Naive thymus-derived CD4-positive, alpha-beta T cell (primary cell): ENCODE measurements at regions not wholly inside any gene's neighbourhood (a gene's known extent, or its start where the extent isn't known, plus 50 kb on each side); places are given as distances from the start of the nearest gene placed in this dataset.
A peak's percentile ranks its signal among the peaks of the same experiment; 100 is the strongest.
"Not testable (repeated sequence)": the region's sequence is repeated elsewhere in the genome, so short reads cannot be mapped to it uniquely, and the experiment has no call there.

ENCODE experiments used
- ATAC-seq: fragments of 150-1000 bp; cut with Tn5 transposase; 2 replicates; pipeline ENCODE4 v1.10.0; 2021; ENCODE audit warnings: mild to moderate bottlenecking, moderate library complexity
- CTCF ChIA-PET: fragments of 350-600 bp; sonication (Branson Sonifier 250); formaldehyde crosslinking; loops from one replicate; lab custom pipeline; 2021; ENCODE audit warnings: antibody characterized with exemption; lab: Charles Lee
- POLR2A ChIA-PET: fragments of 350-600 bp; sonication (Branson Sonifier 250); formaldehyde crosslinking; loops from one replicate; lab custom pipeline; 2021; ENCODE audit warnings: antibody characterized with exemption, inconsistent platforms; lab: Charles Lee
- DNase-seq, 9 donors: peaks; one replicate each; pipeline versions ENCODE4 v3.0.0 to v3.0.0-alpha.2; 2020 to 2022; ENCODE audit warnings: mixed read lengths in 1 of 9
- H3K27ac ChIP-seq: one replicate; pipeline ENCODE4 v1.7.0; 2013; ENCODE audit warnings: mild to moderate bottlenecking, low read depth, low read length, moderate library complexity
- H3K27me3 ChIP-seq, 2 donors: one replicate each; pipeline ENCODE4 v1.7.0; 2013; ENCODE audit warnings: low read length in 2 of 2, mild to moderate bottlenecking in 2 of 2, moderate library complexity in 2 of 2; ENCODE audit not compliant: control insufficient read depth in 2 of 2, insufficient read depth in 2 of 2
- H3K36me3 ChIP-seq, 3 experiments: 1 replicate in 2 of 3; 2 replicates in 1 of 3; pipeline ENCODE4 v1.7.0; 2013; ENCODE audit warnings: low read length in 3 of 3, mild to moderate bottlenecking in 3 of 3, moderate library complexity in 1 of 3; ENCODE audit not compliant: insufficient read depth in 3 of 3, control insufficient read depth in 2 of 3
- H3K4me1 ChIP-seq, 2 donors: one replicate each; pipeline ENCODE4 v1.7.0; 2013; ENCODE audit warnings: low read length in 2 of 2, mild to moderate bottlenecking in 2 of 2, moderate library complexity in 1 of 2; ENCODE audit not compliant: control insufficient read depth in 2 of 2, insufficient read depth in 2 of 2
- H3K4me3 ChIP-seq: 2 replicates; pipeline ENCODE4 v1.7.0; 2013; ENCODE audit warnings: mild to moderate bottlenecking, low read length
- H3K9me3 ChIP-seq, 3 experiments: 1 replicate in 2 of 3; 2 replicates in 1 of 3; pipeline ENCODE4 v1.7.0; 2013; ENCODE audit warnings: low read length in 3 of 3; ENCODE audit not compliant: control insufficient read depth in 2 of 3
- H3K27ac Mint-ChIP-seq, 9 donors: one replicate each; pipeline ENCODE4 v1.8.0; 2020 to 2022; ENCODE audit warnings: mixed read lengths in 9 of 9, mild to moderate bottlenecking in 8 of 9, moderate library complexity in 5 of 9, inconsistent platforms in 2 of 9
- H3K27me3 Mint-ChIP-seq, 5 donors: one replicate each; pipeline ENCODE4 v1.8.0; 2021 to 2022; ENCODE audit warnings: mixed read lengths in 5 of 5, mild to moderate bottlenecking in 1 of 5
- H3K36me3 Mint-ChIP-seq, 5 donors: one replicate each; pipeline ENCODE4 v1.8.0; 2020 to 2022; ENCODE audit warnings: mixed read lengths in 5 of 5, mild to moderate bottlenecking in 3 of 5, inconsistent platforms in 1 of 5
- H3K4me1 Mint-ChIP-seq, 7 donors: one replicate each; pipeline ENCODE4 v1.8.0; 2020 to 2022; ENCODE audit warnings: mixed read lengths in 7 of 7, mild to moderate bottlenecking in 3 of 7, inconsistent platforms in 1 of 7
- H3K4me3 Mint-ChIP-seq, 10 donors: one replicate each; pipeline ENCODE4 v1.8.0; 2020 to 2022; ENCODE audit warnings: mild to moderate bottlenecking in 10 of 10, mixed read lengths in 10 of 10, moderate library complexity in 6 of 10, inconsistent platforms in 2 of 10
- H3K9me3 Mint-ChIP-seq, 11 donors: one replicate each; pipeline ENCODE4 v1.8.0; 2020 to 2022; ENCODE audit warnings: mixed read lengths in 11 of 11, mild to moderate bottlenecking in 4 of 11, inconsistent platforms in 1 of 11, moderate library complexity in 1 of 11
- intact Hi-C, 2 donors: fragments of 100-400 bp; cut with micrococcal nuclease; formaldehyde crosslinking; loops; one replicate each; pipeline ENCODE4 v1.15.1; 2023

DNA sequence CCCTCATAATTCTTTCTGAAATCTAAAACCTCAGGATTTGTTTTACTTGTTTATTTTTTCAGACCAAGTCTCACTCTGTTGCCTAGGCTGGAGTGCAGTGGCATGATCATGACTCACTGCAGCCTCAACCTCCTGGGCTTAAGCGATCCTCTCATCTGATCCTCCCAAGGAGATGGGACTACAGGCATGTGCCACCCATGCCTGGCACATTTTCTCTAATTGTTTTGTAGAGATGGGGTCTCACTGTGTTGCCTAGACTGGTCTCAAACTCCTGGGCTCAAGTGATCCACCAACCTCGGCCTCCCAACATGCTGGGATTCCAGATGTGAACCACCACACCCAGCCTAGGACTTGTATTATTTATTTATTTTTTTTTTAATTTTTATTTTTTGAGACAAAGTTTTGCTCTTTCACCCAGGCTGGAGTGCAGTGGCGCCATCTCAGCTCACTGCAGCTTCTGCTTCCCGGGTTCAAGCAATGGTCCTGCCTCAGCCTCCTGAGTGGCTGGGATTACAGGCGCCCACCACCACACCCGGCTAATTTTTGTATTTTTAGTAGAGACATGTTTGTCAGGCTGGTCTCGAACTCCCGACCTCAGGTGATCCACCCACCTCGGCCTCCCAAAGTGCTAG is 281.9 kb downstream of the GOLGA6L6 start:
- H3K36me3 ChIP-seq, H3K4me3 ChIP-seq, H3K27me3 Mint-ChIP-seq, H3K9me3 ChIP-seq, CTCF ChIA-PET, ATAC-seq, DNase-seq, H3K4me3 Mint-ChIP-seq, intact Hi-C loops, H3K27ac Mint-ChIP-seq, POLR2A ChIA-PET, H3K9me3 Mint-ChIP-seq, H3K4me1 ChIP-seq, H3K27me3 ChIP-seq, H3K4me1 Mint-ChIP-seq, H3K27ac ChIP-seq, H3K36me3 Mint-ChIP-seq: not testable (repeated sequence)

DNA sequence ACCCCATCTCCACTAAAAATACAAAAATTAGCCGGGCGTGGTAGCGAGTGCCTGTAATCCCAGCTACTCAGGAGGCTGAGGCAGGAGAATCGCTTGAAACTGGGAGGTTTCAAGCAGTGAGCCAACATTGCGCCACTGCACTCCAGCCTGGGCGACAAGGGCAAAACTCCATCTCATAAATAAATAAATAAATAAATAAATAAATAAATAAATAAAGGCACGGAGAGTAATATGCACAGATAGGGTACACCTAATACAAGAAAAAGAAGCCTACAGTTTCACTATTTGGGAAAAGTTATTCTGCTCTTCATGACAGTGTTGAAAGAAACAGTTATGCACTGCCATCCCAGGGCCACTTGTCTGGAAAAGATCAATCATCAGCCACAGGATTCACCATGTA is 285.2 kb downstream of the GOLGA6L6 start:
- H3K9me3 Mint-ChIP-seq, ATAC-seq, DNase-seq, H3K27ac Mint-ChIP-seq, H3K9me3 ChIP-seq, H3K27ac ChIP-seq, H3K4me1 ChIP-seq, H3K4me3 Mint-ChIP-seq, CTCF ChIA-PET, H3K36me3 ChIP-seq, H3K27me3 Mint-ChIP-seq, H3K4me3 ChIP-seq, intact Hi-C loops, H3K36me3 Mint-ChIP-seq, H3K27me3 ChIP-seq, POLR2A ChIA-PET, H3K4me1 Mint-ChIP-seq: not testable (repeated sequence)

DNA sequence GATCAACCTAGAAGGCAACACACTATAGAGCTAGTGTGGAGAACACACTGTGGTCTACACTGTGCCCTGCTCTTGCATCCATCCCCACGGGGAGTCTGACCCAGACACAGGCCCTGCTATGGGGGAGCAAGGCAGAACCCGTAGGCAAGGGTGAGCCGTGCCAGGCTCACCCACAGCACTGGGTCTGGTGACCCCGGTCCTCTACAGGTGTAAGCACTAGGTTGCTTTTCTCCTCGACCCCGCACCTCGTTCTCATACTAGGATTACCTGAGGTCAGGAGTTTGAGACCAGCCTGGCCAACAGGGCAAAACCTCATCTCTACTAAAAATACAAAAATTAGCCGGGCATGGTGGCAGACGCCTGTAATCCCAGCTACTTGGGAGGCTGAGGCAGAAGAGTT is 286.0 kb downstream of the GOLGA6L6 start:
- POLR2A ChIA-PET, H3K4me1 Mint-ChIP-seq, CTCF ChIA-PET, H3K36me3 Mint-ChIP-seq, H3K36me3 ChIP-seq, H3K27ac ChIP-seq, H3K9me3 Mint-ChIP-seq, H3K27me3 Mint-ChIP-seq, H3K4me3 Mint-ChIP-seq, intact Hi-C loops, H3K4me3 ChIP-seq, H3K27me3 ChIP-seq, DNase-seq, H3K4me1 ChIP-seq, H3K9me3 ChIP-seq, H3K27ac Mint-ChIP-seq: not testable (repeated sequence)
- peak; percentile 34 for ATAC-seq

DNA sequence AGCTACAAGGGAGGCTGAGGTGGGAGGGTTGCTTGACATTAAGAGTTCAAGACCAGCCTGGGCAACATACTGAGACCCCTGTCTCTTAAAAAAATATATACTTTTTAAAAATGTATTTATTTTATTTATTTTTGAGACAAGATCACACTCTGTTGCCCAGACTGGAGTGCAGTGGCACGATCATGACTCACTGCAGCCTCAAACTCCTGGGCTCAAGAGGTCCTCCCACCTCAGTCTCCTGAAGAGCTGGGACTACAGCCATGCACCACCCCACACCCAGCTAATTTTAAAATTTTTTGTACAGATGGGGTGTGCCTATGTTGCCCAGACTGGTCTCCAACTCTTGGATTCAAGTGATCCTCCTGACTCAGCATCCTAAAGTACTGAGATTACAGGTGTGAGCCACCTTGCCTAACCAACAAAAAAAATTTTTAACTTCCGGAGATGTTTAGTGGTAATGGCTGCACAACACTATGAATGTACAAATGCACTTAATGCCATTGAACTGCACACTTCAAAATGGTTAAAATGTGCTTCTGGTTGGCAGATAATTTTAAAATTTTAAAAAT is 288.5 kb downstream of the GOLGA6L6 start:
- H3K27ac Mint-ChIP-seq, H3K27me3 Mint-ChIP-seq, H3K4me3 Mint-ChIP-seq, POLR2A ChIA-PET, H3K27me3 ChIP-seq, H3K4me1 ChIP-seq, DNase-seq, ATAC-seq, H3K9me3 Mint-ChIP-seq, H3K4me1 Mint-ChIP-seq, H3K36me3 ChIP-seq, CTCF ChIA-PET, intact Hi-C loops, H3K4me3 ChIP-seq, H3K9me3 ChIP-seq, H3K36me3 Mint-ChIP-seq, H3K27ac ChIP-seq: not testable (repeated sequence)

DNA sequence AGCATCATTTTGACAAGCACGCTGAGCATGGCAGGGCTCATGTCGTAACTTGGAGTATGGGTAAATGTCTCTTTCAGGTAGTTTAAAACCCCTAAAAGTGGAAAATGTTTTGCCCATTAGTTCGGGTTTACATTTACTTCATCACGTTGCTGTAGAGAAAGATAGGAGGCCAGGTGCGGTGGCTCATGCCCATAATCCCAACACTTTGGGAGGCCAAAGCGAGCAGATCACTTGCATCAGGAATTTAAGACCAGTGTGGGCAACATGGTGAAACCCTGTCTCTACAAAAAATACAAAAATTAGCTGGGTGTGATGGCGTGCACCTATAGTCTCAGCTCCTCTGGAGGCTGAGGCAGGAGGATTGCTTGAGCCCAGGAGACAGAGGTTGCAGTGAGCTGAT is 289.6 kb downstream of the GOLGA6L6 start:
- POLR2A ChIA-PET, ATAC-seq, H3K4me3 ChIP-seq, H3K4me1 ChIP-seq, H3K27ac ChIP-seq, H3K4me3 Mint-ChIP-seq, H3K27ac Mint-ChIP-seq, H3K4me1 Mint-ChIP-seq, H3K36me3 Mint-ChIP-seq, DNase-seq, H3K9me3 Mint-ChIP-seq, intact Hi-C loops, H3K36me3 ChIP-seq, H3K9me3 ChIP-seq, H3K27me3 ChIP-seq, CTCF ChIA-PET, H3K27me3 Mint-ChIP-seq: not testable (repeated sequence)

DNA sequence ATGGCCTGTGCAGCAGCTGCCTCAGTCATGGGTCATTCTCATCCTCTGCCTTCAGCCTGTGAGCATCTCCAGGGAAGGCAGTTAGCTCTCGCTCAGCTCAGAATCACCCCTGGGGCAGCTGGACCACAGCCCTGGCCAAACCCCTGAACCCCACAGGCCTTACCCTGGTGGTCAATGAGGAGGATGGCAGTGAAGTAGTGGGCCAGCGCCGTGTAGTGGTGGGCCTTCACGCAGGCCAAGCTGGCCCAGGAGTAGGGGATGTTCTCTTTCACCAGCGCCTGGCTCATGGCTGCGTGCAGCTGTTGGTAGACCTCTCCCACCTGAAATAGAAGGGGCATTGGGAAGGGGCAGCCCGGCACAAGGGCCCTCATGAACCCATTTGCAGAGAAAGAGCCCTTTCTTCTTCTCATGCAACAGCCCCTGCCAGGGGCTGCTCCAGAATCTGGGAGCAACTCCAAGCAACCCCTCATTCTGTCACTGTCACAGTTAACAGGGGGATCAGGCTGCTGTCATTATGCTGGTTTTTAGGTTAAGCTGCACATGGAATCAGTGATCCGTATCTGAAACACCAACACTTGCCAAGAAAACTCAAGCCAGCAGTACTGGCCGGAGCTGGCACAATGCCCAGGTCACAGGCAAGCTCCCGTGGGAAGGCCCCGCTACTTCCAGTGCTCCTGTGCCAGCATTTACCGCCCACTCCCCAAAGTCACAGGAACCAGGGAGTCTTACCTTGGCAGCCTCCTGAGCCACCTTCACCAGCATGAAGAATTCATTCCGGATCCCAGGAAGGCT is 290.2 kb downstream of the GOLGA6L6 start:
- H3K27ac Mint-ChIP-seq, DNase-seq: not testable (repeated sequence)

DNA sequence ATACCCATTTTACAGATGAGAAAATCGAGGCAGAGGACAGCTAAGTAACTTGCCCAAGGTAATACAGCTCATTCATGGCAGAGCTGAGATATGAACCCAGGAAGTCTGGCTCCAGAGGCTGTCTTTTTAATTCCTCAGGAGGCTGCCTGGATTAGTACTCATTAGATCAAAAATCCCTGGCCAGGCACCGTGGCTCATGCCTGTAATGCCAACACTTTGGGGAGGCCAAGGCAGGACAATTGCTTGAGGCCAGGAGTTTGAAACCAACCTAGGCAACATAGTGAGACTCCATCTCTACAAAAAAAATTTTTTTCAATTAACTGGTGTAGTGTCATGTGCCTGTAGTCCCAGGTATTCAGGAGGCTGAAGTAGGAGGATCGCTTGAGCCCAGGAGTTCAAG is 291.4 kb downstream of the GOLGA6L6 start:
- H3K27me3 ChIP-seq, H3K36me3 Mint-ChIP-seq, H3K36me3 ChIP-seq, H3K9me3 ChIP-seq, H3K27ac Mint-ChIP-seq, H3K9me3 Mint-ChIP-seq, H3K27me3 Mint-ChIP-seq, H3K4me1 ChIP-seq, CTCF ChIA-PET, H3K4me3 ChIP-seq, H3K4me1 Mint-ChIP-seq, H3K4me3 Mint-ChIP-seq, POLR2A ChIA-PET, ATAC-seq, DNase-seq, intact Hi-C loops, H3K27ac ChIP-seq: not testable (repeated sequence)

More for the DNA sequence above, 290.2 kb downstream of the GOLGA6L6 start:
- H3K36me3 Mint-ChIP-seq, H3K4me1 ChIP-seq, intact Hi-C loops, ATAC-seq, H3K27me3 Mint-ChIP-seq, H3K9me3 ChIP-seq, POLR2A ChIA-PET, H3K27ac ChIP-seq, H3K9me3 Mint-ChIP-seq, H3K4me1 Mint-ChIP-seq, H3K36me3 ChIP-seq, CTCF ChIA-PET, H3K4me3 ChIP-seq, H3K4me3 Mint-ChIP-seq, H3K27me3 ChIP-seq: not testable (repeated sequence)
